IMR-90 (cell line): ENCODE measurements at regions not wholly inside any gene's neighbourhood (a gene's known extent, or its start where the extent isn't known, plus 50 kb on each side); places are given as distances from the start of the nearest gene placed in this dataset.

Source experiments
- ATAC-seq: fragments of 200-7000 bp; cut with Tn5 transposase; 2 replicates; pipeline ENCODE4 v1.9.1; 2020; ENCODE audit warnings: low read depth, mild to moderate bottlenecking, moderate library complexity
- BruUV-seq: library from RNA; stranded (reverse); fragments of 400-500 nt; replicated peaks from 2 replicates; lab custom pipeline; 2021; lab: Mats Ljungman, UMichigan
- CTCF ChIA-PET: fragments of 300-600 bp; formaldehyde crosslinking; extraction: SDS; loops from one replicate; lab custom pipeline; 2021; ENCODE audit warnings: antibody characterized with exemption; lab: Yijun Ruan, JAX
- POLR2A ChIA-PET: fragments of 300-600 bp; sonication (Branson Sonifier 250); formaldehyde crosslinking; loops from one replicate; lab custom pipeline; 2022; ENCODE audit warnings: antibody characterized with exemption; ENCODE audit not compliant: unreplicated experiment; lab: Charles Lee
- DNase-seq: peaks from one replicate; pipeline ENCODE4 v3.0.0; 2013
- H2AFZ ChIP-seq: replicated peaks from 2 replicates; pipeline ENCODE3; 2013; ENCODE audit warnings: low read length, mild to moderate bottlenecking; ENCODE audit not compliant: poor library complexity
- H2AK5ac ChIP-seq: 2 replicates; pipeline ENCODE4 v1.6.1; 2013; ENCODE audit warnings: low read depth, low read length, inconsistent platforms
- H2AK9ac ChIP-seq: replicated peaks from 2 replicates; pipeline ENCODE3; 2013; ENCODE audit warnings: mild to moderate bottlenecking, low read depth, low read length, moderate library complexity; ENCODE audit not compliant: poor library complexity
- H2BK120ac ChIP-seq: 2 replicates; pipeline ENCODE4 v1.6.1; 2013; ENCODE audit warnings: low read depth, low read length, inconsistent platforms
- H2BK15ac ChIP-seq: 3 replicates; pipeline ENCODE4 v1.6.1; 2013; ENCODE audit warnings: low read depth, low read length, inconsistent platforms
- H2BK20ac ChIP-seq: 2 replicates; pipeline ENCODE4 v1.6.1; 2013; ENCODE audit warnings: low read depth, mild to moderate bottlenecking, inconsistent platforms, low read length, moderate library complexity
- H2BK5ac ChIP-seq: 2 replicates; pipeline ENCODE4 v1.6.1; 2013; ENCODE audit warnings: mild to moderate bottlenecking, low read depth, low read length, inconsistent platforms; ENCODE audit not compliant: poor library complexity, severe bottlenecking
- H3K14ac ChIP-seq: replicated peaks from 2 replicates; pipeline ENCODE4 v1.6.1; 2013; ENCODE audit warnings: low read depth, low read length, inconsistent platforms
- H3K18ac ChIP-seq: 2 replicates; pipeline ENCODE4 v1.6.1; 2013; ENCODE audit warnings: low read depth, low read length, control low read depth
- H3K23ac ChIP-seq: 2 replicates; pipeline ENCODE4 v1.6.1; 2013; ENCODE audit warnings: low read depth, low read length, inconsistent platforms
- H3K27ac ChIP-seq: 2 replicates; pipeline ENCODE4 v1.5.1; 2013; ENCODE audit warnings: mild to moderate bottlenecking, control low read depth, low read length; ENCODE audit not compliant: insufficient read depth
- H3K27me3 ChIP-seq: 2 replicates; pipeline ENCODE4 v1.6.1; 2013; ENCODE audit warnings: low read length; ENCODE audit not compliant: control insufficient read depth, insufficient read depth
- H3K36me3 ChIP-seq: 2 replicates; pipeline ENCODE4 v1.6.1; 2013; ENCODE audit warnings: low read length, mixed read lengths; ENCODE audit not compliant: control insufficient read depth, insufficient read depth
- H3K4ac ChIP-seq: 2 replicates; pipeline ENCODE4 v1.6.1; 2013; ENCODE audit warnings: low read depth, low read length, inconsistent platforms
- H3K4me1 ChIP-seq: 2 replicates; pipeline ENCODE4 v1.6.1; 2013; ENCODE audit warnings: low read length, mixed read lengths; ENCODE audit not compliant: control insufficient read depth, insufficient read depth
- H3K4me2 ChIP-seq: 2 replicates; pipeline ENCODE4 v1.6.1; 2013; ENCODE audit warnings: low read depth, mild to moderate bottlenecking, control low read depth, low read length, moderate library complexity
- H3K4me3 ChIP-seq: 2 replicates; pipeline ENCODE4 v1.5.1; 2013; ENCODE audit warnings: low read depth, mild to moderate bottlenecking, control low read depth, low read length, moderate library complexity; ENCODE audit not compliant: insufficient read depth
- H3K56ac ChIP-seq: 2 replicates; pipeline ENCODE4 v1.6.1; 2013; ENCODE audit warnings: low read length, inconsistent platforms; ENCODE audit not compliant: insufficient read depth; ENCODE audit errors: extremely low read depth
- H3K79me1 ChIP-seq, 2 experiments: 2 replicates each; pipeline ENCODE4 v1.6.1; 2013; ENCODE audit warnings: low read length in 2 of 2, inconsistent platforms in 1 of 2, low read depth in 1 of 2
- H3K9ac ChIP-seq: 2 replicates; pipeline ENCODE4 v1.6.1; 2013; ENCODE audit warnings: low read depth, low read length, control low read depth
- H3K9me1 ChIP-seq: 2 replicates; pipeline ENCODE4 v1.6.1; 2013; ENCODE audit warnings: low read length, inconsistent platforms; ENCODE audit not compliant: insufficient read depth
- H3K9me3 ChIP-seq: 2 replicates; pipeline ENCODE4 v1.6.1; 2013; ENCODE audit warnings: low read length; ENCODE audit not compliant: control insufficient read depth, insufficient read depth
- H4K20me1 ChIP-seq: 2 replicates; pipeline ENCODE4 v1.6.1; 2013; ENCODE audit warnings: low read length, inconsistent platforms; ENCODE audit not compliant: insufficient read depth
- H4K5ac ChIP-seq: 2 replicates; pipeline ENCODE4 v1.6.1; 2013; ENCODE audit warnings: mild to moderate bottlenecking, low read depth, low read length, control low read depth
- H4K8ac ChIP-seq, 2 experiments: 2 replicates each; pipeline ENCODE4 v1.6.1; 2013; ENCODE audit warnings: low read depth in 2 of 2, low read length in 2 of 2, control low read depth in 1 of 2, inconsistent platforms in 1 of 2
- H4K91ac ChIP-seq: 2 replicates; pipeline ENCODE4 v1.6.1; 2013; ENCODE audit warnings: low read depth, low read length, inconsistent platforms; ENCODE audit not compliant: insufficient read depth
- BHLHE40 ChIP-seq: fragments of 150-350 bp; IDR thresholded peaks from 2 replicates; pipeline ENCODE4 v1.6.1; 2016; ENCODE audit warnings: mild to moderate bottlenecking, low read depth, low read length
- CEBPB ChIP-seq: IDR thresholded peaks from 2 replicates; pipeline ENCODE4 v1.6.1; 2012; ENCODE audit warnings: low read depth, low read length, improper control_type of control experiment
- CHD1 ChIP-seq: IDR thresholded peaks from 2 replicates; pipeline ENCODE4 v1.6.1; 2012; ENCODE audit warnings: low read depth, low read length, improper control_type of control experiment
- CTCF ChIP-seq: conservative IDR thresholded peaks from 2 replicates; pipeline ENCODE4 v1.5.1; 2012; ENCODE audit warnings: mild to moderate bottlenecking, low read depth, low read length, improper control_type of control experiment
- ELK1 ChIP-seq: fragments of 150-350 bp; IDR thresholded peaks from 2 replicates; pipeline ENCODE4 v1.6.1; 2016; ENCODE audit warnings: low read depth, mild to moderate bottlenecking, low read length, moderate library complexity, borderline replicate concordance
- FOS ChIP-seq: fragments of 150-350 bp; IDR thresholded peaks from 2 replicates; pipeline ENCODE4 v1.6.1; 2016; ENCODE audit warnings: low read depth, low read length
- MAFK ChIP-seq: IDR thresholded peaks from 2 replicates; pipeline ENCODE4 v1.6.1; 2012; ENCODE audit warnings: low read depth, low read length, improper control_type of control experiment
- MAZ ChIP-seq: IDR thresholded peaks from 2 replicates; pipeline ENCODE4 v1.6.1; 2012; ENCODE audit warnings: low read depth, mild to moderate bottlenecking, low read length, improper control_type of control experiment, moderate library complexity, borderline replicate concordance
- MXI1 ChIP-seq: IDR thresholded peaks from 2 replicates; pipeline ENCODE4 v1.6.1; 2012; ENCODE audit warnings: low read depth, mild to moderate bottlenecking, low read length, moderate library complexity, borderline replicate concordance
- NFE2L2 ChIP-seq: fragments of 150-350 bp; IDR thresholded peaks from 2 replicates; pipeline ENCODE4 v1.6.1; 2016; ENCODE audit warnings: low read depth, mild to moderate bottlenecking, low read length
- POLR2A ChIP-seq: IDR thresholded peaks from 2 replicates; pipeline ENCODE4 v1.6.1; 2012; ENCODE audit warnings: mild to moderate bottlenecking, low read depth, low read length
- RAD21 ChIP-seq: IDR thresholded peaks from 2 replicates; pipeline ENCODE4 v1.6.1; 2012; ENCODE audit warnings: low read length, improper control_type of control experiment
- RCOR1 ChIP-seq: IDR thresholded peaks from 2 replicates; pipeline ENCODE4 v1.6.1; 2012; ENCODE audit warnings: mild to moderate bottlenecking, low read length, improper control_type of control experiment; ENCODE audit not compliant: insufficient replicate concordance
- RFX5 ChIP-seq: IDR thresholded peaks from 2 replicates; pipeline ENCODE4 v1.8.0; 2012; ENCODE audit warnings: low read depth, mild to moderate bottlenecking, low read length, moderate library complexity
- SMC3 ChIP-seq: fragments of 150-350 bp; IDR thresholded peaks from 2 replicates; pipeline ENCODE4 v1.6.1; 2016; ENCODE audit warnings: low read depth, mild to moderate bottlenecking, antibody characterized with exemption, low read length, moderate library complexity
- USF2 ChIP-seq: fragments of 150-350 bp; IDR thresholded peaks from 2 replicates; pipeline ENCODE4 v1.6.1; 2017; ENCODE audit warnings: mild to moderate bottlenecking, antibody characterized with exemption, low read length, low read depth
- WGBS, 2 experiments: methylation state at CpG; one replicate each; pipeline versions ENCODE4 v1.1.5 to v1.1.7; 2013; ENCODE audit warnings: missing lambda C conversion rate in 2 of 2; ENCODE audit not compliant: insufficient read length in 1 of 2; ENCODE audit errors: extremely low coverage in 2 of 2; 5-methylcytosine and 5-hydroxymethylcytosine counted together
- dilution Hi-C: fragments of 300-500 bp; cut with HindIII; formaldehyde crosslinking; loops from one replicate; pipeline ENCODE4 v1.14.3; 2018; ENCODE audit warnings: low sequenced_read_pairs; ENCODE audit not compliant: unreplicated experiment
- in situ Hi-C: fragments of 300-500 bp; cut with MboI; formaldehyde crosslinking; loops from 3 replicates; pipeline ENCODE4 v1.14.3; 2019; ENCODE audit warnings: low sequenced_read_pairs, inconsistent platforms, mixed read lengths
- intact Hi-C: fragments of 100-400 bp; cut with micrococcal nuclease; formaldehyde crosslinking; loops from 2 replicates; pipeline ENCODE4 v1.10.0; 2022

- no peak overlapping the region for H2AK9ac ChIP-seq
- H3K9me3 ChIP-seq = no peaks in the 10 kb centered on the region
- dilution Hi-C loops (no loop called here), intact Hi-C loops (no loop called here), in situ Hi-C loops (no loop called here)
- no peak overlapping the region for H2BK120ac ChIP-seq
- ChIA-PET POLR2A (no interaction called here), CTCF (no interaction called here)
- no peak overlapping the region for H3K4ac ChIP-seq
- no peak for TF ChIP-seq BHLHE40
- no peak for TF ChIP-seq USF2
- TF ChIP-seq CEBPB = no peak
- no peak for TF ChIP-seq MAZ
- TF ChIP-seq SMC3 = no peak
- TF ChIP-seq NFE2L2 = no peak
- TF ChIP-seq CHD1 = no peak
- no peak for TF ChIP-seq MXI1
- TF ChIP-seq RFX5 = no peak
- TF ChIP-seq POLR2A = no peak
- no peak for TF ChIP-seq MAFK
- no peak for TF ChIP-seq RAD21
- TF ChIP-seq FOS = no peak
- no peak for TF ChIP-seq CTCF
- no peak for TF ChIP-seq ELK1
- no peak for TF ChIP-seq RCOR1
- no peak overlapping the region for H4K91ac ChIP-seq
- H3K18ac ChIP-seq = no peak overlapping the region
- BruUV-seq = no TSS peak
- H2AK5ac ChIP-seq = no peak overlapping the region
- H2BK5ac ChIP-seq = no peak overlapping the region
- H4K20me1 ChIP-seq = no peaks in the 10 kb centered on the region
- no peak overlapping the region for H2BK20ac ChIP-seq
- no peak overlapping the region for H3K14ac ChIP-seq
- no peak overlapping the region for H4K5ac ChIP-seq
- ATAC-seq (peak; percentile 35; the same call in 1 of the 2 replicates), DNase-seq (peak; percentile 27)
- H4K8ac ChIP-seq = no peak overlapping the region; a peak in 1 of 4 replicates
- H3K4me1 ChIP-seq = no peaks in the 10 kb centered on the region
- H3K79me1 ChIP-seq = no peaks in the 10 kb centered on the region
- no peak overlapping the region for H3K56ac ChIP-seq
- H3K23ac ChIP-seq = no peak overlapping the region
- no peak overlapping the region for H2AFZ ChIP-seq
- H3K27ac ChIP-seq = no peak overlapping the region
- H3K9ac ChIP-seq = no peak overlapping the region
- WGBS, 2 experiments = no CpG with 5 or more reads among the region's 3 CpGs
- H3K27me3 ChIP-seq = no peaks in the 10 kb centered on the region
- no peaks in the 10 kb centered on the region for H3K9me1 ChIP-seq
- H3K4me2 ChIP-seq = peak overlapping the region; percentile 34; the same call in 1 of the 2 replicates
- H3K4me3 ChIP-seq = no peak overlapping the region
- H2BK15ac ChIP-seq = no peak overlapping the region
- H3K36me3 ChIP-seq = no peaks in the 10 kb centered on the region
Measured at GRCh38 chr6:92341201-92341600, 1078.2 kb downstream of the EPHA7 start.
